ENCODE measurements at regions not wholly inside any gene's neighbourhood (a gene's known extent, or its start where the extent isn't known, plus 50 kb on each side); places are given as distances from the start of the nearest gene placed in this dataset.

GRCh38 chr2:11044201-11044600 lies 111.1 kb upstream of the SLC66A3 start:
- Histone ChIP-seq H3K27me3 (no peaks in the 10 kb centered on the region), H3K4me3 (no peak overlapping the region), H3F3A (ENCODE audit: low read depth) (no peaks in the 10 kb centered on the region), H3K4me1 (no peaks in the 10 kb centered on the region), H3K9ac (no peak overlapping the region), H3K27ac (no peak overlapping the region), H2AFZ (replicated peaks) (no peak overlapping the region), H3K79me2 (ENCODE audit: low read depth) (no peaks in the 10 kb centered on the region), H3K36me3 (no peaks in the 10 kb centered on the region), H3K9me3 (ENCODE audit: low read depth) (no peaks in the 10 kb centered on the region), H4K20me1 (ENCODE audit: low read depth) (no peaks in the 10 kb centered on the region), H3K4me2 (no peak overlapping the region)
- Mint-ChIP-seq H3K4me3 (no peak overlapping the region), H3K27ac (no peak overlapping the region), H3K36me3 (no peaks in the 10 kb centered on the region), H3K9me3 (peaks cover 13% of the 10 kb centered on the region), H3K4me1 (no peaks in the 10 kb centered on the region), H3K27me3 (ENCODE audit: insufficient read depth, low read depth) (peaks cover 2% of the 10 kb centered on the region)
- TF ChIP-seq EZH2 (IDR thresholded peaks at IDR 0.05) (no peak), EZH2phosphoT487 (IDR thresholded peaks at IDR 0.05) (no peak)
- TF ChIP-seq, protein P1, sequence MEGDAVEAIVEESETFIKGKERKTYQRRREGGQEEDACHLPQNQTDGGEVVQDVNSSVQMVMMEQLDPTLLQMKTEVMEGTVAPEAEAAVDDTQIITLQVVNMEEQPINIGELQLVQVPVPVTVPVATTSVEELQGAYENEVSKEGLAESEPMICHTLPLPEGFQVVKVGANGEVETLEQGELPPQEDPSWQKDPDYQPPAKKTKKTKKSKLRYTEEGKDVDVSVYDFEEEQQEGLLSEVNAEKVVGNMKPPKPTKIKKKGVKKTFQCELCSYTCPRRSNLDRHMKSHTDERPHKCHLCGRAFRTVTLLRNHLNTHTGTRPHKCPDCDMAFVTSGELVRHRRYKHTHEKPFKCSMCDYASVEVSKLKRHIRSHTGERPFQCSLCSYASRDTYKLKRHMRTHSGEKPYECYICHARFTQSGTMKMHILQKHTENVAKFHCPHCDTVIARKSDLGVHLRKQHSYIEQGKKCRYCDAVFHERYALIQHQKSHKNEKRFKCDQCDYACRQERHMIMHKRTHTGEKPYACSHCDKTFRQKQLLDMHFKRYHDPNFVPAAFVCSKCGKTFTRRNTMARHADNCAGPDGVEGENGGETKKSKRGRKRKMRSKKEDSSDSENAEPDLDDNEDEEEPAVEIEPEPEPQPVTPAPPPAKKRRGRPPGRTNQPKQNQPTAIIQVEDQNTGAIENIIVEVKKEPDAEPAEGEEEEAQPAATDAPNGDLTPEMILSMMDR (IDR thresholded peaks at IDR 0.05), result no peak
- no peak for DNase-seq (ENCODE audit: low spot score)

GRCh38 chr2:11045294-11045693 lies 110.0 kb upstream of the SLC66A3 start:
- H3K27ac ChIP-seq, result no peak overlapping the region

GRCh38 chr2:11048335-11049008 lies 106.8 kb upstream of the SLC66A3 start:
- H3K4me3 Mint-ChIP-seq, result no peak overlapping the region
- no peaks in the 10 kb centered on the region for H3K9me3 ChIP-seq (ENCODE audit: low read depth)
- H3K9me3 Mint-ChIP-seq, result peaks cover 5% of the 10 kb centered on the region
- H3K9ac ChIP-seq, result no peak overlapping the region
- H3K4me1 Mint-ChIP-seq, result peaks cover 7% of the 10 kb centered on the region
- no peak overlapping the region for H3K4me3 ChIP-seq
- peaks cover 2% of the 10 kb centered on the region for H3K27me3 Mint-ChIP-seq (ENCODE audit: insufficient read depth, low read depth)
- H3K79me2 ChIP-seq (ENCODE audit: low read depth), result no peaks in the 10 kb centered on the region
- no peak for DNase-seq (ENCODE audit: low spot score)
- no peak overlapping the region for H3K4me2 ChIP-seq
- no peak overlapping the region for H3K27ac ChIP-seq
- H3F3A ChIP-seq (ENCODE audit: low read depth), result no peaks in the 10 kb centered on the region
- no peaks in the 10 kb centered on the region for H3K36me3 Mint-ChIP-seq
- TF ChIP-seq EZH2 (IDR thresholded peaks at IDR 0.05), result no peak
- TF ChIP-seq EZH2phosphoT487 (IDR thresholded peaks at IDR 0.05), result no peak
- TF ChIP-seq, protein P1 (IDR thresholded peaks at IDR 0.05), result no peak
- H3K27ac Mint-ChIP-seq, result no peak overlapping the region
- H2AFZ ChIP-seq (replicated peaks), result no peak overlapping the region
- H3K36me3 ChIP-seq, result no peaks in the 10 kb centered on the region
- H3K4me1 ChIP-seq, result no peaks in the 10 kb centered on the region
- H4K20me1 ChIP-seq (ENCODE audit: low read depth), result no peaks in the 10 kb centered on the region
- H3K27me3 ChIP-seq, result no peaks in the 10 kb centered on the region

More at GRCh38 chr2:11045294-11045693, 110.0 kb upstream of the SLC66A3 start:
- H3K4me1 Mint-ChIP-seq, result peaks cover 3% of the 10 kb centered on the region
- H3K36me3 Mint-ChIP-seq, result no peaks in the 10 kb centered on the region
- no peaks in the 10 kb centered on the region for H3F3A ChIP-seq (ENCODE audit: low read depth)
- no peak overlapping the region for H3K9ac ChIP-seq
- H3K27ac Mint-ChIP-seq, result no peak overlapping the region
- H3K27me3 Mint-ChIP-seq (ENCODE audit: insufficient read depth, low read depth), result no peaks in the 10 kb centered on the region
- no peaks in the 10 kb centered on the region for H3K4me1 ChIP-seq
- no peaks in the 10 kb centered on the region for H3K9me3 ChIP-seq (ENCODE audit: low read depth)
- no peaks in the 10 kb centered on the region for H4K20me1 ChIP-seq (ENCODE audit: low read depth)
- H3K4me3 ChIP-seq, result no peak overlapping the region
- no peak overlapping the region for H3K4me2 ChIP-seq
- H3K27me3 ChIP-seq, result no peaks in the 10 kb centered on the region
- H3K79me2 ChIP-seq (ENCODE audit: low read depth), result no peaks in the 10 kb centered on the region
- no peak for DNase-seq (ENCODE audit: low spot score)
- no peak overlapping the region for H2AFZ ChIP-seq (replicated peaks)
- H3K4me3 Mint-ChIP-seq, result no peak overlapping the region
- no peaks in the 10 kb centered on the region for H3K36me3 ChIP-seq
- TF ChIP-seq EZH2phosphoT487 (IDR thresholded peaks at IDR 0.05) (no peak), EZH2 (IDR thresholded peaks at IDR 0.05) (no peak)
- TF ChIP-seq, protein P1 (IDR thresholded peaks at IDR 0.05), result no peak
- H3K9me3 Mint-ChIP-seq, result peaks cover 5% of the 10 kb centered on the region

Data from neural progenitor cell (in vitro differentiated cells).